ENCODE measurements at regions not wholly inside any gene's neighbourhood (a gene's known extent, or its start where the extent isn't known, plus 50 kb on each side); places are given as distances from the start of the nearest gene placed in this dataset.

- TF ChIP-seq POLR2AphosphoS5 (IDR thresholded peaks at IDR 0.05; ENCODE audit: insufficient read depth in 1 of 2, low read depth in 1 of 2) (no peak), POLR2A (IDR thresholded peaks at IDR 0.05) (no peak)
- TF ChIP-seq, protein P1, sequence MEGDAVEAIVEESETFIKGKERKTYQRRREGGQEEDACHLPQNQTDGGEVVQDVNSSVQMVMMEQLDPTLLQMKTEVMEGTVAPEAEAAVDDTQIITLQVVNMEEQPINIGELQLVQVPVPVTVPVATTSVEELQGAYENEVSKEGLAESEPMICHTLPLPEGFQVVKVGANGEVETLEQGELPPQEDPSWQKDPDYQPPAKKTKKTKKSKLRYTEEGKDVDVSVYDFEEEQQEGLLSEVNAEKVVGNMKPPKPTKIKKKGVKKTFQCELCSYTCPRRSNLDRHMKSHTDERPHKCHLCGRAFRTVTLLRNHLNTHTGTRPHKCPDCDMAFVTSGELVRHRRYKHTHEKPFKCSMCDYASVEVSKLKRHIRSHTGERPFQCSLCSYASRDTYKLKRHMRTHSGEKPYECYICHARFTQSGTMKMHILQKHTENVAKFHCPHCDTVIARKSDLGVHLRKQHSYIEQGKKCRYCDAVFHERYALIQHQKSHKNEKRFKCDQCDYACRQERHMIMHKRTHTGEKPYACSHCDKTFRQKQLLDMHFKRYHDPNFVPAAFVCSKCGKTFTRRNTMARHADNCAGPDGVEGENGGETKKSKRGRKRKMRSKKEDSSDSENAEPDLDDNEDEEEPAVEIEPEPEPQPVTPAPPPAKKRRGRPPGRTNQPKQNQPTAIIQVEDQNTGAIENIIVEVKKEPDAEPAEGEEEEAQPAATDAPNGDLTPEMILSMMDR (IDR thresholded peaks at IDR 0.05) = no peak
Measured at GRCh38 chr1:48052923-48053291, 55.7 kb upstream of the TRABD2B start.

All from vagina (tissue), 2 donors.